Ovary (tissue), 7 donors: ENCODE measurements at regions not wholly inside any gene's neighbourhood (a gene's known extent, or its start where the extent isn't known, plus 50 kb on each side); places are given as distances from the start of the nearest gene placed in this dataset.

Experiments used
- DNase-seq, 5 donors: peaks; one replicate each; pipeline ENCODE4 v3.0.0-alpha.2; 2019 to 2020
- H3K27ac ChIP-seq, 2 donors: fragments of 200-600 bp; one replicate each; pipeline versions ENCODE4 v1.5.1 to v1.8.0; 2019 to 2022
- H3K27me3 ChIP-seq: fragments of 200-600 bp; one replicate; pipeline ENCODE4 v1.8.0; 2022
- H3K36me3 ChIP-seq: fragments of 200-600 bp; sonication (generic); one replicate; pipeline ENCODE4 v1.5.1; 2019
- H3K4me1 ChIP-seq: one replicate; pipeline ENCODE4 v1.8.1; 2013; ENCODE audit warnings: mild to moderate bottlenecking, moderate library complexity; ENCODE audit not compliant: insufficient read depth
- H3K4me3 ChIP-seq: fragments of 200-600 bp; sonication (generic); one replicate; pipeline ENCODE4 v1.5.1; 2017
- H3K9me3 ChIP-seq, 2 donors: fragments of 200-600 bp in 1 of 2; sonication (generic) in 1 of 2; one replicate each; pipeline versions ENCODE4 v1.5.1 to v1.8.1; 2013 to 2019; ENCODE audit warnings: mild to moderate bottlenecking in 1 of 2, moderate library complexity in 1 of 2
- CTCF ChIP-seq, 3 donors: fragments of 450-650 bp in 2 of 3; fragments of 200-600 bp in 1 of 3; IDR thresholded peaks; one replicate each; pipeline versions ENCODE4 v1.5.1 to v1.8.0; 2016 to 2022; ENCODE audit warnings: antibody characterized with exemption in 3 of 3, mild to moderate bottlenecking in 1 of 3
- EP300 ChIP-seq: sonication (generic); formaldehyde crosslinking; IDR thresholded peaks from one replicate; pipeline ENCODE4 v1.6.1; 2017; ENCODE audit warnings: antibody characterized with exemption
- POLR2A ChIP-seq: fragments of 450-650 bp; IDR thresholded peaks from one replicate; pipeline ENCODE4 v1.6.1; 2017; ENCODE audit warnings: antibody characterized with exemption, mild to moderate bottlenecking, moderate library complexity
- WGBS, 3 donors: extraction: QIAGEN DNeasy Blood & Tissue Kit in 1 of 3; methylation state at CpG; one replicate each; pipeline versions ENCODE4 v1.1.5 to v1.1.7; 2013 to 2017; 5-methylcytosine and 5-hydroxymethylcytosine counted together
- intact Hi-C, 4 donors: fragments of 100-400 bp; cut with DNase I; formaldehyde crosslinking; loops; one replicate each; pipeline versions ENCODE4 v1.11.0 to v1.15.1; 2022 to 2023
- donor health status: DM: no; HTN: no; CAD: no; lungs with moderate emphysema.
- donor health status: DM: no; HTN: no; CAD: no.
- donor health status: Bipolar disorder and iron deficiency.
- donor health status: DM: no; HTN: no; CAD: no.
- donor health status: DM: yes; HTN: yes; CAD: no.

GRCh38 chr13:52968074-52968700 lies 60.4 kb upstream of the OLFM4 start:
- Histone ChIP-seq H3K4me3 (no peak overlapping the region), H3K27ac (no peak overlapping the region), H3K4me1 (no peaks in the 10 kb centered on the region), H3K9me3 (no peaks in the 10 kb centered on the region), H3K27me3 (no peaks in the 10 kb centered on the region), H3K36me3 (no peaks in the 10 kb centered on the region)
- TF ChIP-seq EP300 (no peak), POLR2A (no peak), CTCF (IDR thresholded peaks at IDR 0.05) (no peak)
- WGBS, 3 donors = 16 to 22% (median 21%) methylated on average over 13 of the region's 13 CpGs
- intact Hi-C loops = no loop called here
- DNase-seq = peak; percentile 12 to 49 (median 42)

DNA sequence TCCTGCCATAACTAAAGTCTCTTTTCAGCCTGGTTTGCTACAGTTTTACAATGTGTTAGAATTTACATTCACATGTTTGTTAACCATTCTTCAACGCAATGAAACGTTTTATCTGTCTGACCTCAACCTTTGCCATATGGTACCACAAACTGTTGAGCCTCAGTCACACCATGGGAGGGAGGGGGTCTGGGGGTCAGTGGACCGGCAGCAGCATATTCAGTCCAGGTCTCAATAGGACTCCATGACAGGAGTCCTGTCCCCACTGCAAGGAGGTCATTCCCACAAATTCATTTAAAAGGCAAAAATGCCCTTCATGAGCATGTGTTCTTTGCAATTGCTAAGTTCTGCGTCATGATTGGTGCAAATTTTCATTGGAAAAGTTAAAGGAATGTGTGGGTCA lies 66.6 kb upstream of the OLFM4 start:
- no peaks in the 10 kb centered on the region for H3K27me3 ChIP-seq
- 19 to 31% (median 20%) methylated on average over 4 of the region's 4 CpGs for WGBS, 3 donors
- no peak overlapping the region for H3K27ac ChIP-seq
- no peak for TF ChIP-seq EP300
- no peak for TF ChIP-seq CTCF (IDR thresholded peaks at IDR 0.05)
- TF ChIP-seq POLR2A = no peak
- intact Hi-C loops = no loop called here
- no peaks in the 10 kb centered on the region for H3K9me3 ChIP-seq
- no peak for DNase-seq
- no peaks in the 10 kb centered on the region for H3K4me1 ChIP-seq
- H3K4me3 ChIP-seq = no peak overlapping the region
- H3K36me3 ChIP-seq = no peaks in the 10 kb centered on the region

GRCh38 chr13:52961256-52961910 lies 67.2 kb upstream of the OLFM4 start:
- 23 to 33% (median 27%) methylated on average over 3 of the region's 3 CpGs for WGBS, 3 donors
- Histone ChIP-seq H3K27ac (no peak overlapping the region), H3K4me1 (no peaks in the 10 kb centered on the region), H3K36me3 (no peaks in the 10 kb centered on the region), H3K4me3 (no peak overlapping the region), H3K27me3 (no peaks in the 10 kb centered on the region), H3K9me3 (no peaks in the 10 kb centered on the region)
- TF ChIP-seq EP300 (no peak), POLR2A (no peak), CTCF (IDR thresholded peaks at IDR 0.05) (no peak)
- no peak for DNase-seq
- intact Hi-C loops = no loop called here

DNA sequence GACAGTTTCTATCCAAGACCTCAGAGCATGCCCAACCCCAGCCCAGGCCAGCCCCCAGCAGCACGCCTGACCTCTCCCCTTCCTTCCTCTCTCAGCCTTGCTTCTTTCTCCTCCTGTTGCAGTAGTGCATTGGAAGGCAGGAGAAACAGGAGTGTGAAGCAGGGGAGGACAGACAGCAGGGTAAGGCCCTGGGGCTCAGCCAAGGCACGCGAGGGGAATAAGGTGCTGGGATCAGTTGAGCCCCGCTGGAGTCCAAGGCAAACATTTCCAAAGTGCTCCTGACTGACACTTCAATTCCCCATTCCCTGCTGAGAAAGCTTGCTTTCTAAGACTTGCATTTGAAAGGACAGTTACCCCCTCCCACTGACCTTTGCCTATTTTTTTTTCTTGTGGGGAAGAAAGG lies 73.1 kb upstream of the OLFM4 start:
- Histone ChIP-seq H3K27ac (no peak overlapping the region), H3K36me3 (no peaks in the 10 kb centered on the region), H3K4me3 (no peak overlapping the region), H3K27me3 (no peaks in the 10 kb centered on the region), H3K9me3 (no peaks in the 10 kb centered on the region), H3K4me1 (no peaks in the 10 kb centered on the region)
- DNase-seq = no peak
- 35 to 40% (median 39%) methylated on average over 4 of the region's 4 CpGs for WGBS, 3 donors
- TF ChIP-seq POLR2A = no peak
- TF ChIP-seq EP300 = no peak
- no peak for TF ChIP-seq CTCF (IDR thresholded peaks at IDR 0.05)
- intact Hi-C loops = no loop called here
